HL-60 (cell line): ENCODE measurements at regions not wholly inside any gene's neighbourhood (a gene's known extent, or its start where the extent isn't known, plus 50 kb on each side); places are given as distances from the start of the nearest gene placed in this dataset.
A peak's percentile ranks its signal among the peaks of the same experiment; 100 is the strongest.

Source experiments
- DNase-seq, 2 experiments: peaks; one replicate each; pipeline ENCODE4 v3.0.0-alpha.2; 2010 to 2020; ENCODE audit warnings: low read depth in 1 of 2, low spot score in 1 of 2
- H3K27ac ChIP-seq: fragments of 250-450 bp; sonication (Bioruptor Pico); replicated peaks from 2 replicates; pipeline ENCODE4 v1.5.1; 2020; ENCODE audit warnings: mild to moderate bottlenecking, moderate library complexity
- H3K27me3 ChIP-seq: fragments of 250-450 bp; sonication (Bioruptor Pico); 2 replicates; pipeline ENCODE4 v1.5.1; 2021; ENCODE audit warnings: mild to moderate bottlenecking, moderate library complexity; ENCODE audit not compliant: insufficient read depth, poor library complexity, severe bottlenecking
- H3K4me3 ChIP-seq: replicated peaks from 2 replicates; pipeline ENCODE4 v1.5.1; 2011; ENCODE audit warnings: mild to moderate bottlenecking, control low read depth, low read length; ENCODE audit not compliant: insufficient read depth
- GABPA ChIP-seq: IDR thresholded peaks from 2 replicates; pipeline ENCODE4 v1.6.1; 2012; ENCODE audit warnings: low read depth
- POLR2AphosphoS5 ChIP-seq: IDR thresholded peaks from 2 replicates; pipeline ENCODE4 v1.6.1; 2012; ENCODE audit warnings: low read depth
- SPI1 ChIP-seq: IDR thresholded peaks from 2 replicates; pipeline ENCODE4 v1.6.1; 2012; ENCODE audit warnings: low read depth, mild to moderate bottlenecking, borderline replicate concordance
- TF ChIP-seq, protein P1 (sequence below): IDR thresholded peaks from one replicate; pipeline ENCODE4 v1.5.1; 2011; ENCODE audit warnings: low read length, control low read depth, inconsistent platforms; ENCODE audit not compliant: insufficient read depth
- TF ChIP-seq, protein P2 (sequence below): IDR thresholded peaks from 2 replicates; pipeline ENCODE4 v1.6.1; 2012; ENCODE audit warnings: low read depth; ENCODE audit not compliant: insufficient replicate concordance

DNA sequence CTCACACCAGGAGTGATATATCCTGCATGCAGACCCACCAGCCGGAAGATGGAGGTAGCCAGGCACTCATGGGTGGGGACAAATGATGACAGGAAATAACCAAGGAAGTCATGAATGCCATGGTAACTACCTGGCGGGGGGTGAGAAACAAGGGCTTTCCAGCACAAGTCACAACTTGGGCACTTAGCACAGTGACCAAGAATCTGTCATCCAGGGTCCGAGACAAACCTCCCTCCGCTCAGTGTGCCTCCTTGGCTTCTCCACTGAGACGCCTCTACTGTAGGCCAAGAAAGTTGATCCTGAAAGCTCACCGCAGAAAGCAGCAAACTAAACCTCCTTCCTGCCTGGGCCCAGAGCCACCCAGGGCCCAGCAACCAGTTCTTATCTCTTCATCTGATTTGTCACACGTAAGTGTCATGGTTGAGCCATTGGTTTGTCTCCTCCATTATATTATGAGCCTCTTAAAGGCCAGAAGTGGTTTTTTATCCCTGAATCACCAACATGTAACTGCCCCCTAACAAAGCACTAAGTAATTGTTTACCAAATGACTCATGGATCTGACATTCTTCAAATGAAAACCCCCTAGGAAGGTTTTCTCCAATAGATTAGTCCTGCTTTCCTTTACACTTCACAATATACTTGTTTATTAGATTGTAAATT is 84.3 kb upstream of the TAB2 start:
- Histone ChIP-seq H3K27ac (no peak overlapping the region), H3K4me3 (no peak overlapping the region), H3K27me3 (no peaks in the 10 kb centered on the region)
- TF ChIP-seq SPI1 (no peak), POLR2AphosphoS5 (no peak), GABPA (no peak)
- TF ChIP-seq, protein P1, sequence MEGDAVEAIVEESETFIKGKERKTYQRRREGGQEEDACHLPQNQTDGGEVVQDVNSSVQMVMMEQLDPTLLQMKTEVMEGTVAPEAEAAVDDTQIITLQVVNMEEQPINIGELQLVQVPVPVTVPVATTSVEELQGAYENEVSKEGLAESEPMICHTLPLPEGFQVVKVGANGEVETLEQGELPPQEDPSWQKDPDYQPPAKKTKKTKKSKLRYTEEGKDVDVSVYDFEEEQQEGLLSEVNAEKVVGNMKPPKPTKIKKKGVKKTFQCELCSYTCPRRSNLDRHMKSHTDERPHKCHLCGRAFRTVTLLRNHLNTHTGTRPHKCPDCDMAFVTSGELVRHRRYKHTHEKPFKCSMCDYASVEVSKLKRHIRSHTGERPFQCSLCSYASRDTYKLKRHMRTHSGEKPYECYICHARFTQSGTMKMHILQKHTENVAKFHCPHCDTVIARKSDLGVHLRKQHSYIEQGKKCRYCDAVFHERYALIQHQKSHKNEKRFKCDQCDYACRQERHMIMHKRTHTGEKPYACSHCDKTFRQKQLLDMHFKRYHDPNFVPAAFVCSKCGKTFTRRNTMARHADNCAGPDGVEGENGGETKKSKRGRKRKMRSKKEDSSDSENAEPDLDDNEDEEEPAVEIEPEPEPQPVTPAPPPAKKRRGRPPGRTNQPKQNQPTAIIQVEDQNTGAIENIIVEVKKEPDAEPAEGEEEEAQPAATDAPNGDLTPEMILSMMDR, result no peak
- TF ChIP-seq, protein P2, sequence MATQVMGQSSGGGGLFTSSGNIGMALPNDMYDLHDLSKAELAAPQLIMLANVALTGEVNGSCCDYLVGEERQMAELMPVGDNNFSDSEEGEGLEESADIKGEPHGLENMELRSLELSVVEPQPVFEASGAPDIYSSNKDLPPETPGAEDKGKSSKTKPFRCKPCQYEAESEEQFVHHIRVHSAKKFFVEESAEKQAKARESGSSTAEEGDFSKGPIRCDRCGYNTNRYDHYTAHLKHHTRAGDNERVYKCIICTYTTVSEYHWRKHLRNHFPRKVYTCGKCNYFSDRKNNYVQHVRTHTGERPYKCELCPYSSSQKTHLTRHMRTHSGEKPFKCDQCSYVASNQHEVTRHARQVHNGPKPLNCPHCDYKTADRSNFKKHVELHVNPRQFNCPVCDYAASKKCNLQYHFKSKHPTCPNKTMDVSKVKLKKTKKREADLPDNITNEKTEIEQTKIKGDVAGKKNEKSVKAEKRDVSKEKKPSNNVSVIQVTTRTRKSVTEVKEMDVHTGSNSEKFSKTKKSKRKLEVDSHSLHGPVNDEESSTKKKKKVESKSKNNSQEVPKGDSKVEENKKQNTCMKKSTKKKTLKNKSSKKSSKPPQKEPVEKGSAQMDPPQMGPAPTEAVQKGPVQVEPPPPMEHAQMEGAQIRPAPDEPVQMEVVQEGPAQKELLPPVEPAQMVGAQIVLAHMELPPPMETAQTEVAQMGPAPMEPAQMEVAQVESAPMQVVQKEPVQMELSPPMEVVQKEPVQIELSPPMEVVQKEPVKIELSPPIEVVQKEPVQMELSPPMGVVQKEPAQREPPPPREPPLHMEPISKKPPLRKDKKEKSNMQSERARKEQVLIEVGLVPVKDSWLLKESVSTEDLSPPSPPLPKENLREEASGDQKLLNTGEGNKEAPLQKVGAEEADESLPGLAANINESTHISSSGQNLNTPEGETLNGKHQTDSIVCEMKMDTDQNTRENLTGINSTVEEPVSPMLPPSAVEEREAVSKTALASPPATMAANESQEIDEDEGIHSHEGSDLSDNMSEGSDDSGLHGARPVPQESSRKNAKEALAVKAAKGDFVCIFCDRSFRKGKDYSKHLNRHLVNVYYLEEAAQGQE, result no peak
- DNase-seq, result no peak

DNA sequence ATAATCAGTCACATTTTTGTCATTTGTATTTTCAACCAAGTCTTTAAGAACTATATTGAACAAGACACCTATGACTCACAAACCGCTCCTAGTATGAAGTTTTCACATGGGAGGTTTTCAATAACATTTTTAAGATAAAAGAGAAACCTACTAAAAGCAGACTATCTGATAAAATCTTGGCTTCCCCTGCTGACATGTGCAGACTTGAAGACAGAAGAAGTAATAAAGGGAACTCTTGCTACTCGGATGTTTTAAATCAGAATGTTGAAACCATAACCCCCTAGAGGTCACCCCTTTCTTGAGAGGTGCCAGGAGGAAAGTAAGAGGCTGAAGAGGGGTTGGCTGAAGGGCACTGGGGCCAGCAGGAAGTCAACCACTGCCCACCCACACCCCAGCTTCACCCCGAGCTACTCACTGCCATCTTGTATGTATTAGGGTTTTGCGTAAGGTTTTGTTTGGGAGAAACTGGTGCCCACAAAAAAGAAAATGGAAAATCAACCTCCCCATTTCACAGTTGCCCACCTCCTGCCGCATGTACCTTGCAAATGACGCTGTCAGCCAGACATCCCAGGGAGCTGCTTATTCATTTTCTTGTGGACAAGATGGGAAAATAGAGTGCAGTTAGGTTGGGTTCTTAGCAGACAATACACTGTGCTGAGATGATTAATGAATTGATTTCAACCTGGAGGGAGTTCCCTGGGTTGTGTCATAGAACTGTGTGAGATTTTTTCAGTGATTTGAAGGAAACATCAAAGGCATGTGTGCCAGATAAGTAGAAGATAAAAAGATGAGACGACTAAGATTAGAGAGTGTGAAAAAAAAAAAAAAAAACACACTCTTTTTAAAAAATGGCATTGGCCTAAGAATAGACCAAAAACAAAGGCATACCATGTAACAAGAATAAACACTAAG is 83.2 kb upstream of the TAB2 start:
- H3K27ac ChIP-seq, result no peak overlapping the region

DNA sequence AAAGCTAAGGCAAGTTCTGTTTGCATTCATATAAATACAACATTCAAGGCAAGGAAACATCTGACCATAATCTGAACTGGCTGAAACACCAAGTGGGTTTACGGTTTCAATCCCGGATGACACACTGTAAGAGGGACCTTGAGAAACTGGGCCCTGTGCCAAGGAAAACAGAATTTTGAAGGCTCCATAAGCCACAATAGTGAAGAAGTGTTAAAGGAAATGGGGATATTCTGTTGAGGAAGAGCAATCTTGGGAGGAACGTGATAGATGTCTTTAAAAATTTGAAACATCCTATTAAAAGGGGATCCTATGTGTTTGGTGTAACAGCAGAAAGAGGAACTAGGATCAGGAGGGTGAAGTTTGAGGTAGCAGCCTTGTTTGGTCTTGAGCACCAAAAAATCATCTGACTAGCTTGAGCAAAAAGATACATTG is 82.4 kb upstream of the TAB2 start:
- peak in 1 of 2 experiments; percentile 57 for DNase-seq
- peak overlapping the region; percentile 39 for H3K27ac ChIP-seq
- H3K4me3 ChIP-seq, result no peak overlapping the region
- peak; percentile 90 for TF ChIP-seq SPI1
- TF ChIP-seq, protein P1, result no peak
- H3K27me3 ChIP-seq, result no peaks in the 10 kb centered on the region

More for the DNA sequence above, 83.2 kb upstream of the TAB2 start:
- TF ChIP-seq SPI1, result 0 out of 2 replicates have a peak, but pooled peaks have one; percentile 11
- TF ChIP-seq, protein P2, result no peak
- no peak for TF ChIP-seq POLR2AphosphoS5
- no peak for TF ChIP-seq GABPA
- TF ChIP-seq, protein P1, result no peak
- DNase-seq, result no peak
- no peak overlapping the region for H3K4me3 ChIP-seq
- H3K27me3 ChIP-seq, result no peaks in the 10 kb centered on the region
